HG02588 (cell line): ENCODE measurements at regions not wholly inside any gene's neighbourhood (a gene's known extent, or its start where the extent isn't known, plus 50 kb on each side); places are given as distances from the start of the nearest gene placed in this dataset.

Experiments used
- ATAC-seq: cut with Tn5 transposase; IDR thresholded peaks from one replicate; pipeline ENCODE4 v1.9.1; 2021; ENCODE audit warnings: mild to moderate bottlenecking, moderate library complexity; ENCODE audit not compliant: unreplicated experiment

- ATAC-seq = no peak
Measured at GRCh38 chr3:115438799-115439198, 184.5 kb upstream of the GAP43 start.

- no peak for ATAC-seq
Measured at GRCh38 chr3:115445559-115445958, 177.8 kb upstream of the GAP43 start.

- no peak for ATAC-seq
Measured at GRCh38 chr3:115448851-115449250, 174.5 kb upstream of the GAP43 start.

GRCh38 chr3:115450036-115450435, 173.3 kb upstream of the GAP43 start:
- no peak for ATAC-seq

- ATAC-seq = no peak
Measured at GRCh38 chr3:115464036-115464435, 159.3 kb upstream of the GAP43 start.

GRCh38 chr3:115469649-115470048, 153.7 kb upstream of the GAP43 start:
- no peak for ATAC-seq

GRCh38 chr3:115470254-115470653, 153.1 kb upstream of the GAP43 start:
- ATAC-seq = no peak

- ATAC-seq = no peak
Measured at GRCh38 chr3:115475178-115476041, 147.9 kb upstream of the GAP43 start.

- no peak for ATAC-seq
Measured at GRCh38 chr3:115476472-115476871, 146.8 kb upstream of the GAP43 start.

- no peak for ATAC-seq
Measured at GRCh38 chr3:115478359-115478758, 145.0 kb upstream of the GAP43 start.

GRCh38 chr3:115486880-115487279, 136.4 kb upstream of the GAP43 start:
- no peak for ATAC-seq

- ATAC-seq = no peak
Measured at GRCh38 chr3:115487968-115488367, 135.3 kb upstream of the GAP43 start.

- no peak for ATAC-seq
Measured at GRCh38 chr3:115488409-115488808, 134.9 kb upstream of the GAP43 start.

- no peak for ATAC-seq
Measured at GRCh38 chr3:115494826-115495225, 128.5 kb upstream of the GAP43 start.

- ATAC-seq = no peak
Measured at GRCh38 chr3:115498421-115498820, 124.9 kb upstream of the GAP43 start.

- ATAC-seq = no peak
Measured at GRCh38 chr3:115498898-115499297, 124.4 kb upstream of the GAP43 start.

- ATAC-seq = no peak
Measured at GRCh38 chr3:115499666-115500065, 123.6 kb upstream of the GAP43 start.

- ATAC-seq = no peak
Measured at GRCh38 chr3:115500795-115501194, 122.5 kb upstream of the GAP43 start.

GRCh38 chr3:115502128-115502527, 121.2 kb upstream of the GAP43 start:
- no peak for ATAC-seq

GRCh38 chr3:115503394-115503793, 119.9 kb upstream of the GAP43 start:
- no peak for ATAC-seq

GRCh38 chr3:115508562-115508961, 114.7 kb upstream of the GAP43 start:
- ATAC-seq = no peak

GRCh38 chr3:115512565-115513415, 110.5 kb upstream of the GAP43 start:
- peak; percentile 52 for ATAC-seq
